ENCODE measurements at regions not wholly inside any gene's neighbourhood (a gene's known extent, or its start where the extent isn't known, plus 50 kb on each side); places are given as distances from the start of the nearest gene placed in this dataset.
A peak's percentile ranks its signal among the peaks of the same experiment; 100 is the strongest.

DNA sequence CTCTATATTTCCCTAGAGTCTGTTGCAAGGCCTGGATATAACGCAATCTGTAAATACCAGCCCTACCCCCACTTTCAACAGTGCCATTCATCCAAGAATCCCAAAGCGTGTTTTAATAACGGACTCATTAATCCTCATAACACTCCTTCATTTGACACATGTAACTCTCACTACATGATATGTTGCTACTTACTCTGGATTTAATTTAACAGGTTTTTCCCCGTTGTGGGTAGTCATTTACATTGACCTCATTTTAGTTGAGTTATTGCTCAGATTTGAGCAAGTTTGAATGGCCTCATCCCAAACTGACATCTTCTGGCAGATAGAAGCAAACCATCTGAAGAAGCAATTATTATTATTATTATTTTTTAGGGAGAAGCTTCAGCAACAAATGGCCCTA is 125.4 kb upstream of the NPVF start:
- DNase-seq (ENCODE audit: low spot score) = no peak
- intact Hi-C loops (cut with DNase I) = no loop called here

GRCh38 chr7:25356534-25357151 is 128.4 kb upstream of the NPVF start:
- intact Hi-C loops (cut with DNase I) = no loop called here
- DNase-seq (ENCODE audit: low spot score) = no peak

DNA sequence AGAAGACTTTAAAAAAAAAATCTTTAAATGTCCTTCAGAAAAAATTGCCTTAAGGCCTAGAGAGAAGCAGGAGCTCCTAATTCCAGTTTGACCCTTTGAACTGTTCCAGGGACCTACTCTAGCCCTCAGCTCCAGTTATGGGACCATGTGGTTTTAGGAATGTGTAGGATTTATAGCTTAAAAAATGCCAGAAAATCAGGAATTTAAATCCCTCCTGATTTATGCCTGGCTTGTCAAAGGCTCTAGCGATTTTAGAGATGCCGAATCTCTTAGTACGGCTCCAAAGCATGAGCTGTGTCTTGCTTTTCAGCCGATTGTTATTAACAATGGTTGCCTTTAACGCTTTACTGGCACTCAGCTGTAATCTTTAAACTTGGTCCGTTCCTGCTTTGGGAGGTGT is 130.6 kb upstream of the NPVF start:
- no peak for DNase-seq (ENCODE audit: low spot score)
- intact Hi-C loops (cut with DNase I) = no loop called here

DNA sequence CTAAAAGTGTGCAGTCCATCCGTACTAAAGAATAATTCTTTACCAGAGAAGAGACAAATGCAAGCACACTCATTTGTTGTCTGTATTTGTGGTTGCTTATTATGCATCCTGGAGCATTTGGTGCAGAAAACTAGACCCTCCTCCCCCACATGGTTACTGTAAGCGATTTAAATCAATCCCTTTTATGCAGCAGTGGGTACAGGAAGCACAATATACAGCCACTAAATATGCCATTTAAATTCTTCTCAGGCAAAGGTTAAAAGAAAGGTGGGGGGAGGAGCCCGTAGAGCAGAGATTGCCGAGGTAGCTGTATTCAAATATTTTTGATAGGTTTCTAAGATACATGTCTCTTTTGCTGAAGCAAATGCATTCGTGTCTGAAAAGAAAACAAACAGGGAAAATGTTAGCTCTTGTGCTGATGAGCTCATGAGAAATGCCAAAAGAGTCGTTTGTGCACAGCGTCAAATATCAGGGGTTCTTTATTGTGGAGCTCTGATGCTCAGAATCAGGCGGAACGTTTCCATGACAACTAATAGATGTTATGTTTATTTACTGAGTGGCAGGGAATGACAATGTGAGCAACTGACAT is 131.3 kb upstream of the NPVF start:
- intact Hi-C loops (cut with DNase I) = no loop called here

DNA sequence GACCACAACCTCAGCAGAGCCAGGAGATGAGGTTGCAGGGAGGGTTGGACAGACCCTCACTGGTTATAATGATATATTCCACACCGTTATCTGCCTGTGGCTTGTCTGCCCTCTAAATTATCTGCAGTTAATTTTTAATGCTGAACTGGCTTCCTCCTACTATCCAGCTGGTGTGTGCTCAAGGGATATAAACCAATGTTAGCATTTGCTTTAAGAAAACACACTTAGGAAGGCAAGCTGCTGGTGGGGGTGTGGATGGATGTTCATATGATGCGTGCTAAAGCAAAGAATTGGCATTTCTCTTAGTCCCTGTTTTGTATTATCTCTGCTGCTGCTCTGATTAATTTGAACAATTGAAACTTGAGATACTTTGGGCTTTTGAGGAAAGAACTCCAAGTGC is 132.2 kb upstream of the NPVF start:
- intact Hi-C loops (cut with DNase I) = no loop called here
- DNase-seq (ENCODE audit: low spot score) = no peak

More for the DNA sequence above, 131.3 kb upstream of the NPVF start:
- DNase-seq (ENCODE audit: low spot score) = no peak

GRCh38 chr7:25361387-25361786 is 133.1 kb upstream of the NPVF start:
- intact Hi-C loops (cut with DNase I) = no loop called here

GRCh38 chr7:25361863-25362262 is 133.6 kb upstream of the NPVF start:
- DNase-seq (ENCODE audit: low spot score) = no peak
- intact Hi-C loops (cut with DNase I) = no loop called here

More at GRCh38 chr7:25361387-25361786, 133.1 kb upstream of the NPVF start:
- no peak for DNase-seq (ENCODE audit: low spot score)

DNA sequence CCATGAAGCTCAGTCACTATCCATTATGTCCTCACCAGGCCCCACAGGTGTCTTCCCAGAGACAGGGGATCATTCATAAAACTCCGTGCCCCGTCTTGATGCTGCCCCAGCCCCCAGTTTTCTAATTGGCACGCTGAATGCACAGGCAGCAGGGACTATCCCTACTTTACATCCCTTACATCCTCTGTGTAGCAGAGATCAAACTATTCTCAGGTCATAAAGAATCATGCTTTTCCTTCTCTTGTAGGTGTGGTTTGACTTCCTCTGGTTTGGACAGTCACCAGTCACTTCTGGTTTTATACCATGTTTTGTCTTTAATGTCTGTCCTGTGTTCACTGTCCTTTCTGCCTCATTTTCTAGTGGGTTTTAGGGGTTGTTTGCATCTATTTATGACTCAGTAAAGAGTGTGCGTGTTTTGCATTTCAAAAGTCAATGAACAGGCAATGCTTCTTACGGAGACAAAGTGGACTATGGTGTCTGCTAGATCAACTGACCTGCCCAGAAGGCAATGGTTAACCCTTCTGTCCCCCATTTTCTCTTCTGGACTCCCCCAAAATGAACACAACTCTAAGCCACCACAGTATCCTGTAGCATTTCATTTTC is 140.4 kb upstream of the NPVF start:
- no peak for DNase-seq (ENCODE audit: low spot score)
- intact Hi-C loops (cut with DNase I) = no loop called here

GRCh38 chr7:25369786-25370185 is 141.5 kb upstream of the NPVF start:
- DNase-seq (ENCODE audit: low spot score) = peak; percentile 85
- intact Hi-C loops (cut with DNase I) = no loop called here

DNA sequence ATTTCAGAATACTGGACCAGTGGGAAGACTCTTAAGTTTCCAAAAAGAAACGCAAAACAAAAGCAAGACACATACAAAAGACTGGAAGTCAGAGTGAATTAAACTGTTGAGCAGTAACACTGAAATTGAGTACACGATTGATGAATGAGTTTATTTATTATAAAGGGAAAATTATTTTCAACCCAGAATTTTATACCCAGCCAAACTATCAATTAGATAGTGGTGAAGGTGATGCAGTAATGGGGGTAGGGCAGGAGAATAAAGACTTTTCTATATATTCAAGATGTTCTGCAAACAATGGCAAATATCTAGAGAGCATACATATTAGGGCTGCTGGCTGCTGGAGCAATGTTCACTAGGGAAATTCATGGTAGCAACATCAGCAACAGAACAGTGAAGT is 143.7 kb upstream of the NPVF start:
- intact Hi-C loops (cut with DNase I) = no loop called here

DNA sequence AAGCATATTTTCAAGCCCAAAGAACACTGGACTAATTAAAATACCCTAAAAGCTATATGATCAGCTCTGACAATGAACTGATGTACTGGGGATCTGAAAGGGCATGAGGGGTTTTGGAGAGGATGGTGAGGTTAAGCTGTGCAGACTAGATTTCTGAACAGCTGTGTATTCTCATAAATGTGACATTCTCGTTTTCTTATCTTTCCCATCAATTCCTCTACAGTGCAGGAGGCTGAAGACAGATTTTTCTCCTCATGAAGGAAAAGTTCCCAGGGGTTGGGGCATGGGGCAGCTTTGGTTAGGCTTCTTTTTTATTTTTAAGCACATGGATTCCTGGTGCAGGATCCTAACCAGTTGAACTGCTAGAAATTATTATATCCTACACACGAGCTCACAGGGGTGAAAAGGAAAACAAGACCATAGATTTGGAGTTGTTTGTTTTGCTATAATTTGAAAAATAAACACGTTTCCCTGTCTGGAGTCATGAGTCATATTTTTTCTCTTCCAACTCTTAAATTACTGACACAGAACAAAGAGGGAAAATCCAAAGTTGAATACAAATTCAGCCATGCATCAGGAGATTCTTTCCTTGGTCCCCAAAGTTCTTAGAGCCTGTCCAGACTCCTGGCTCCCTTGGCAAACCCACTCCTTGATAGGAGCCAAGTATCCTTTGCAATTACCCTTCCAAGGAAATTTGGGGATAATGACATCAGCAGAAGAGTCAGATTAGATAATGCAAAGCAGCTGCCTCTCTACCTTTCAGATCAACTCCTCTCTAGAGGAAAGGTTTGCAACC is 147.7 kb upstream of the NPVF start:
- intact Hi-C loops (cut with DNase I) = no loop called here

More for the DNA sequence above, 143.7 kb upstream of the NPVF start:
- no peak for DNase-seq (ENCODE audit: low spot score)

DNA sequence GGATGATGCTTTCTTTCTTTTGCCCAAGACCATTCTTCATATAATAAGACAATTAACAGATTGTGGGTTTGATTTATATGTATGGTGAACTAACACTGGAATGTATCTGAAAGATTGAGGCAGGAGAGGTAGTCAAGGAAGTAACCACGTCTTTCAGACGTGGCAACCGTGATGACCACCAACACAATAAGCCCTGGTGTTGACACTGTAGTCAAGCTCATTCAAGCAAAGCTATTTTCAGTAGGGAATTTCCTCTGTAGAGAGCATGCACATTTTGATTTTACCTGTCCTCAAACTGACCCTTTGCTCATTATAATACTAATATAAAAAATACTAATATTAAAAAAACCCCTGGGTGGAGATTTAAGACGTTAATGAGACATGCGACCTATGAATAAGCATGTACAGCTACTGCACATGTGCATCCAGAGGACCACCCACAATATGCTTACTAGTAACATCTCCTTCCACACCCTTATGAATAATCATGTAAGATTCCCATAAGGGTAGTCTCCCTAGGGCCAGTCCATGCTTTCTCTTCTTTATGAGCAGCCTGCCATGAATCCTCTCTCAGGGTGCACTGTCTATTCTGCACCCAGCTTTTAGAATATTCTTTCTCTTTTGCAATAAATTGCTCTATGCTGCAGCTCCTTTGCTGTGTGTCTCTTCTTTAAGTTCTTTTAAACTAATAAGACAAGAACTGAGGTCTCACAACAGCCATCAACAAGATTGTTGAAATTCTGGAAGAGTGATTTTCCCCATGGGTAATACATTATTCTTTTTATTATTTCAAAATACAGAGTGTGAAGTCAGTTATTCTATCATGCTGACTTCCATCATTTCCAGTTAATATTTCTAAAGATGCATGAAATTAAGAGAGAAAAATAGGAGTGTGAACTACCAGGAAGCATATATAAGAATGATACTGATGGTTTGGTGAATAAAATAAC is 151.3 kb upstream of the NPVF start:
- DNase-seq (ENCODE audit: low spot score) = no peak
- intact Hi-C loops (cut with DNase I) = no loop called here

More for the DNA sequence above, 147.7 kb upstream of the NPVF start:
- no peak for DNase-seq (ENCODE audit: low spot score)

- intact Hi-C loops (cut with DNase I) = no loop called here
- DNase-seq (ENCODE audit: low spot score) = no peak
Measured at GRCh38 chr7:25381818-25382589, 153.7 kb upstream of the NPVF start.

DNA sequence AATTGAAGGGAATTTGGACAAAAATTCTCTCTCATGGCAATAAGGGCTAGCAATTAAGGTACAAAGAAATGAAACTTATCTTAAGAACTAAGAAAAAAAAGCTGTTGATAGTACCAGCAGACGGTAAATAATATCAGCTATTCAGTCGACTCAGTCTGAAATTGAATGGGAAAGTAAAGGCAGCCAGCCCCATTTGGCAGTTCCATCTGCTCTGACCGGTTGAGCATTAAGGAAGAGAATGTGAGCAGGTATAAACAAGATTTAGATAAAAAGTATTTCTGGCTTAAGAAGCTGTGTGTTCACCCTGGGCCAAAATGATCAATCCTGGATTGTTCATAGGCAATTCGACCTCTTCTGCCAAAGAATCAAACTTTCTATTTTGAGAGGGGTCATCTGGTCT is 154.6 kb upstream of the NPVF start:
- DNase-seq (ENCODE audit: low spot score) = no peak
- intact Hi-C loops (cut with DNase I) = no loop called here

DNA sequence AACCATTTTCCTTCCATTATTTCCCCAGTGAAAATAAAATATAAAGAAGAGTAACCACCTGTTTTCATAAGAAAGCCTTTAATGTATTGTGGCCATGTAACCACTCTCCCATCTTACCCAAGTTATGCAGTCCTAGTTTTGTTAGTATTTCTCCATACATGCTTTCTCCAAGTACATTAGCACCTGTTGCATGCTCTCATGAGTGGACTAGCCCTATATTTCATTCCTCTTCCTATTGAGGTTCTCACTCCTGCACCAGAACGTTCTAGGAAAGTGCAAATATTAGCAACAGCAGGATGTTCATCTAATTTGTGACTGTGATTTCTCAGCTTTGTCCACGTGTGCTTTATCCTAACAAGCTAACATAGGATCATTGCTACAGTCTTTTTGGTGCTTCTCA is 155.1 kb upstream of the NPVF start:
- intact Hi-C loops (cut with DNase I) = no loop called here
- no peak for DNase-seq (ENCODE audit: low spot score)

- DNase-seq (ENCODE audit: low spot score) = no peak
- intact Hi-C loops (cut with DNase I) = loop anchor here (5.0 kb wide), 3 partner anchors 128 to 467 kb away; no protein-coding TSS in a partner anchor
Measured at GRCh38 chr7:25384788-25385505, 156.7 kb upstream of the NPVF start.

DNA sequence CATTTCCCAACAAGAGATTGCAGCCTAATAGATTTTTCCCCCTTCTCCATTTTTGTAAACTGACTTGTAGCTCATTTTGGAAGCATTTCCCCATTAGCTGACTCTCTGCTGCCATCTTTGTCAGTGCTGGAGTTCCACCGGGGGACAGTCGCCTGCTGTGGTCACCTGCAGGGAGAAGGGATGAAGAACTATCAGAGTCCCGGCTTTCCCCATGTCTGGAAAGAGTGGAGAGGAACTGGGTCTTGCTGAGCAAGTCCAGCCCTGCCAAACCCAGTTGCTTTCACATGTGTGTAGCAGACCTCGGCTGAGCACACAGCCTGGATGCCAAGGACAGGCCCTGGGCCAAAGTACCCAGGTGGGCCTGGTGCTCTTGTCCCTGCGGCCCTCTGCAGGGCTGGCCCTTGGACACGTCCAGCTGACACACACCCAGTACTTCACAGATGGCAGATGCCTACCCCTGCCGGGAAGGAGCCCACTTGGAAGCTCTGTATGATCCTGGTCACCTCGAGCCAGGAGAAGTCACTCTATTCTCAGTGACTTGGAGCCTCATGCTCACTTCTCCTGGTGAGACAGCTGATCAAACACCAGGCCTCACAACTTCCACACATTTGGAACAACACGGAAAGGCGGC is 157.3 kb upstream of the NPVF start:
- no peak for DNase-seq (ENCODE audit: low spot score)
- intact Hi-C loops (cut with DNase I) = loop anchor here (5.0 kb wide), 3 partner anchors 128 to 467 kb away; no protein-coding TSS in a partner anchor
